OCI-LY7 (cell line): ENCODE measurements at regions not wholly inside any gene's neighbourhood (a gene's known extent, or its start where the extent isn't known, plus 50 kb on each side); places are given as distances from the start of the nearest gene placed in this dataset.

Experiments
- BruUV-seq: library from RNA; stranded (reverse); fragments of 400-500 nt; replicated peaks from 2 replicates; lab custom pipeline; 2021; lab: Mats Ljungman, UMichigan
- CTCF ChIA-PET: fragments of 300-600 bp; sonication (Branson Sonifier 250); formaldehyde crosslinking; loops from one replicate; lab custom pipeline; 2022; ENCODE audit warnings: antibody characterized with exemption; ENCODE audit not compliant: unreplicated experiment; lab: Charles Lee
- POLR2A ChIA-PET: fragments of 300-600 bp; sonication (Branson Sonifier 250); formaldehyde crosslinking; loops from one replicate; lab custom pipeline; 2022; ENCODE audit warnings: antibody characterized with exemption; lab: Charles Lee
- DNase-seq: peaks from one replicate; pipeline ENCODE4 v3.0.0-alpha.2; 2015; ENCODE audit warnings: low spot score
- H2AFZ ChIP-seq: fragments of 200-600 bp; sonication (generic), shearing (Covaris generic); 2 replicates; pipeline ENCODE4 v1.6.1; 2014; ENCODE audit warnings: mild to moderate bottlenecking, antibody characterized with exemption, low read length, moderate library complexity
- H3K27ac ChIP-seq: fragments of 200-600 bp; sonication (generic); 2 replicates; pipeline ENCODE4 v1.5.1; 2014; ENCODE audit warnings: mixed run types, low read depth, mild to moderate bottlenecking, moderate library complexity, low read length, inconsistent platforms; ENCODE audit not compliant: poor library complexity, severe bottlenecking
- H3K36me3 ChIP-seq: fragments of 200-600 bp; sonication (generic); 2 replicates; pipeline ENCODE4 v1.6.1; 2014; ENCODE audit warnings: mild to moderate bottlenecking, antibody characterized with exemption, low read length, moderate library complexity, mixed read lengths; ENCODE audit not compliant: insufficient read depth
- H3K4me1 ChIP-seq: fragments of 200-600 bp; sonication (generic); 2 replicates; pipeline ENCODE4 v1.5.1; 2014; ENCODE audit warnings: mild to moderate bottlenecking, low read length; ENCODE audit not compliant: insufficient read depth, poor library complexity, severe bottlenecking
- H3K4me2 ChIP-seq: fragments of 200-600 bp; sonication (generic); 2 replicates; pipeline ENCODE4 v1.6.1; 2014; ENCODE audit warnings: mild to moderate bottlenecking, low read length
- H3K4me3 ChIP-seq: fragments of 200-600 bp; sonication (generic); 2 replicates; pipeline ENCODE4 v1.5.1; 2014; ENCODE audit warnings: mild to moderate bottlenecking, low read depth, low read length; ENCODE audit not compliant: poor library complexity, severe bottlenecking
- H3K79me2 ChIP-seq: fragments of 200-600 bp; sonication (generic); 2 replicates; pipeline ENCODE4 v1.6.1; 2016; ENCODE audit warnings: low read depth, mild to moderate bottlenecking, low read length, moderate library complexity, mixed read lengths; ENCODE audit not compliant: insufficient read depth
- H3K9me2 ChIP-seq: fragments of 200-600 bp; sonication (generic); 2 replicates; pipeline ENCODE4 v1.6.1; 2016; ENCODE audit warnings: mild to moderate bottlenecking, low read length, mixed read lengths; ENCODE audit not compliant: insufficient read depth
- H3K9me3 ChIP-seq: fragments of 200-600 bp; sonication (generic); 2 replicates; pipeline ENCODE4 v1.6.1; 2014; ENCODE audit warnings: mild to moderate bottlenecking, mixed run types, low read length, mixed read lengths
- H4K20me1 ChIP-seq: fragments of 200-600 bp; sonication (generic); 2 replicates; pipeline ENCODE4 v1.6.1; 2014; ENCODE audit warnings: mild to moderate bottlenecking, antibody characterized with exemption, low read length, moderate library complexity, mixed read lengths; ENCODE audit not compliant: insufficient read depth
- CTCF ChIP-seq: fragments of 200-600 bp; sonication (generic); conservative IDR thresholded peaks from 2 replicates; pipeline ENCODE4 v1.5.1; 2014; ENCODE audit warnings: mild to moderate bottlenecking, antibody characterized with exemption, low read length, moderate library complexity, mixed read lengths
- EZH2phosphoT487 ChIP-seq: fragments of 200-600 bp; sonication (generic); IDR thresholded peaks from 2 replicates; pipeline ENCODE4 v1.6.1; 2018; ENCODE audit warnings: low read depth, borderline replicate concordance, mild to moderate bottlenecking, mixed run types, antibody characterized with exemption, low read length, moderate library complexity, mixed read lengths
- intact Hi-C: fragments of 100-400 bp; cut with micrococcal nuclease; formaldehyde crosslinking; loops from one replicate; pipeline ENCODE4 v1.10.0; 2022; ENCODE audit not compliant: unreplicated experiment

DNA sequence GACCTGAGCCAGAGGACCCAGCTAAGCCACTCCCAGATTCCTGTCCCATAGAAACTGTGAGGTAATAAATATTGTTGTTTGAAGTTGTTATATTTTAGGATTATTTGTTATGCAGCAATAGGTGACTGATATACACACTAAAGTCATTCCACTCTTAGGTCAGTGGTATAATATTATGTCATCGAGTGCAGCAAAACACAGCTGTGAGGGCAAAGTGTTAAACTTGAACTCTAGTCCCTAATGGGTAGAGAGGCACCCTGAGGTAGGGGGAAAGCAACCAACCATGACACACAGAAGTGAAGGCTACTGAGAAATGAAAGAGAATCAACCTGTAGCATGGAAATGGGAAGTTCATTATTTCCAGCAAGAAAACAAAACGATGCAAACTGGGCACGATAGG, 66.6 kb downstream of the ATXN3L start:
- no peak overlapping the region for H3K4me2 ChIP-seq
- H3K79me2 ChIP-seq, result no peaks in the 10 kb centered on the region
- intact Hi-C loops, result no loop called here
- no peak overlapping the region for H3K27ac ChIP-seq
- H3K36me3 ChIP-seq, result no peaks in the 10 kb centered on the region
- CTCF ChIA-PET, result no interaction called here
- no TSS peak for BruUV-seq
- H3K4me3 ChIP-seq, result no peak overlapping the region
- H3K4me1 ChIP-seq, result peaks cover 6% of the 10 kb centered on the region
- POLR2A ChIA-PET, result interaction anchor here (0.6 kb wide), 1 partner anchor 29 kb away, joined by 5 read pairs; no protein-coding TSS in a partner anchor
- no peaks in the 10 kb centered on the region for H3K9me3 ChIP-seq
- no peaks in the 10 kb centered on the region for H4K20me1 ChIP-seq
- no peak for TF ChIP-seq EZH2phosphoT487
- TF ChIP-seq CTCF, result no peak
- H3K9me2 ChIP-seq, result no peaks in the 10 kb centered on the region
- DNase-seq, result no peak
- no peak overlapping the region for H2AFZ ChIP-seq

GRCh38 chrX:13252726-13253125, 67.1 kb downstream of the ATXN3L start:
- no TSS peak for BruUV-seq
- intact Hi-C loops, result no loop called here
- H3K4me1 ChIP-seq, result peaks cover 6% of the 10 kb centered on the region
- TF ChIP-seq EZH2phosphoT487 (no peak), CTCF (no peak)
- no peak overlapping the region for H3K27ac ChIP-seq
- CTCF ChIA-PET, result no interaction called here
- H2AFZ ChIP-seq, result no peak overlapping the region
- H3K36me3 ChIP-seq, result no peaks in the 10 kb centered on the region
- no peak overlapping the region for H3K4me2 ChIP-seq
- no peak overlapping the region for H3K4me3 ChIP-seq
- no peaks in the 10 kb centered on the region for H3K9me2 ChIP-seq
- H3K79me2 ChIP-seq, result no peaks in the 10 kb centered on the region
- no peaks in the 10 kb centered on the region for H4K20me1 ChIP-seq
- DNase-seq, result no peak
- H3K9me3 ChIP-seq, result no peaks in the 10 kb centered on the region
- POLR2A ChIA-PET, result interaction anchor here (0.6 kb wide), 1 partner anchor 29 kb away, joined by 5 read pairs; no protein-coding TSS in a partner anchor

DNA sequence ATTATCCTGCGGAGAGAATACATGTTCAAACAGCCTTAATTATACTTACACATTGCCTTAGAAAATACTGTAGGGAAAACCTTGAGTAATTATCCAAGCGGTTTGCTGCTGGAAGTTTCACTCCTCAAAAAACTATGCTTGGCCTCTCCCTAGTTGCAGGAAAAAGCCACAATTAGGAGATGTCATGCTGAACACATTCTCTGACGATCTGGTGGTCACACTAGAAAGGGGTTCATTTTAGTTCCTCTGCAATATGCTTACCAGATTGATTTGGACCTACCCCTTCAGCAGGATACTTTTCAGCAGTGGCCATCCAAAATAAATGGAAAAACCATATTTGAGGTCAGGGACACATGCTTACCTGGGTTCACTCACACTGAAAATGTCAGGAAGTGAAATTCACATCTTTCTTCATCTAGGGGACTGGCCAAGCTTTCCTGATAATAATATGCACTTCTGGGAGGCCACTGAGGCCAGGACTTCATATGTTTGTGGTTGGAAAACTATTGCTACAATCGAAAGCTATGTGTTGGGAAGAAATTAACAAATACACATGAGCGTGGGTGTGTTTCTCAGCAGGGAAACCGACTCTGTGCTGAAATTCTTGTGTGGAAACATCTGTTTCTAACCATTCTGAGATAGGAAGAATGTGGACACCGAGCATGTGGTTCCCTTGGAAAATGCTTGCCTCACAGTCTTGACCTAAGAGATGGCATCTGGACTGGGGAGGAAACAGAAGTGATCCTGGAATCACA, 68.8 kb downstream of the ATXN3L start:
- TF ChIP-seq CTCF (no peak), EZH2phosphoT487 (no peak)
- Histone ChIP-seq H3K4me1 (peaks cover 6% of the 10 kb centered on the region), H3K4me2 (no peak overlapping the region), H3K79me2 (no peaks in the 10 kb centered on the region), H4K20me1 (no peaks in the 10 kb centered on the region), H3K27ac (no peak overlapping the region), H3K36me3 (no peaks in the 10 kb centered on the region), H3K4me3 (no peak overlapping the region), H2AFZ (no peak overlapping the region), H3K9me2 (no peaks in the 10 kb centered on the region), H3K9me3 (no peaks in the 10 kb centered on the region)
- no peak for DNase-seq
- ChIA-PET POLR2A (interaction anchor here (0.6 to 0.7 kb wide), 2 partner anchors 14 to 177 kb away, joined by 3 to 7 read pairs; no protein-coding TSS in a partner anchor), CTCF (no interaction called here)
- intact Hi-C loops, result no loop called here
- no TSS peak for BruUV-seq
